ENCODE measurements at regions not wholly inside any gene's neighbourhood (a gene's known extent, or its start where the extent isn't known, plus 50 kb on each side); places are given as distances from the start of the nearest gene placed in this dataset.

- no peak for TF ChIP-seq CTCF (conservative IDR thresholded peaks at IDR 0.05; ENCODE audit: low read depth, low read length)
- no peak for TF ChIP-seq MAZ (IDR thresholded peaks at IDR 0.05; ENCODE audit: borderline replicate concordance, low read depth, low read length)
- no peak for TF ChIP-seq POLR2A (IDR thresholded peaks at IDR 0.05; ENCODE audit: low read depth, low read length)
- no peak for TF ChIP-seq MXI1 (IDR thresholded peaks at IDR 0.05; ENCODE audit: borderline replicate concordance, low read depth, low read length)
- TF ChIP-seq RCOR1 (IDR thresholded peaks at IDR 0.05; ENCODE audit: insufficient replicate concordance, low read length), result no peak
- no peak for TF ChIP-seq ELK1 (IDR thresholded peaks at IDR 0.05; ENCODE audit: borderline replicate concordance, low read depth, low read length)
- TF ChIP-seq RFX5 (IDR thresholded peaks at IDR 0.05; ENCODE audit: low read depth, low read length), result no peak
- TF ChIP-seq USF2 (IDR thresholded peaks at IDR 0.05; ENCODE audit: low read depth, low read length), result no peak
These were observed 143.9 kb upstream of the FUT8 start for GRCh38 chr14:65268594-65268993.

All from IMR-90 (cell line).